ENCODE measurements at regions not wholly inside any gene's neighbourhood (a gene's known extent, or its start where the extent isn't known, plus 50 kb on each side); places are given as distances from the start of the nearest gene placed in this dataset.

GRCh38 chr12:107551434-107551833 is 134.2 kb upstream of the PWP1 start:
- DNase-seq (ENCODE audit: low spot score), result no peak

DNA sequence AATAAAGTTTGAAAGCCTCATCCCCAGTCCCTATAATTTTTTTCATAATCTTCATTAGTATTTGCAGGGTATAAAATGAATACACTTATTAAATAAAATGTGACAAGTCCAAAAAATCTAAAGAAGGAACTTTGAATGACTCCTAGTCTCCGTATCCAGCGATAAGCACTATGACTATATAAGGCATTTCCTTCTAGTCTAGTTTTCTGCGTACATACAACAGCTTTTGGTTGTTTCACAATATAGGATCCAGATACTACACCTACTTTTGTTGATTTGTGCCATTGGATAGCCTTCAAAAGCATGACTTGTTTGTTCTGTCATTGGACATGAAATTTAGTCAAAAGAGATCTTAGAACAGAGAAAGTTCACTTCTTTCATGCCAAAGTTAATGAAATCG is 133.3 kb upstream of the PWP1 start:
- DNase-seq (ENCODE audit: low spot score), result no peak

- DNase-seq (ENCODE audit: low spot score), result no peak
Observed at GRCh38 chr12:107553211-107553765, 132.3 kb upstream of the PWP1 start.

GRCh38 chr12:107554941-107555340 is 130.7 kb upstream of the PWP1 start:
- no peak for DNase-seq (ENCODE audit: low spot score)

DNA sequence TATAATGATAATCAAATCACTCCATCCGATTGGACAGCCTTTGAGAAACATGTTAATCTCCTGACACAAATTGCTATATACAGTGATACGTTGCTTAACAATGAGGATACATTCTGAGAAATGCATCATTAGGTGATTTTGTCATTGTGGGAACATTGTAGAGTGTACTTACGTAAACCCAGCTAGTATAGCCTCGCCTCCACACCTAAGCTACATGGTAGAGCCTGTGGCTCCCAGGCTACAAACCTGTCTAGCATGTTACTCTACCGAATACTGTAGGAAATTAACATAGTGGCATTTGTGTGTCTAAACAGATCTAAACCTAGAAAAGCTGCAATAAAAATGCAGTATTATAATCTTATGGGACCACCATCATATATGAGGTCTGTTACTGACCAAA is 128.6 kb upstream of the PWP1 start:
- DNase-seq (ENCODE audit: low spot score), result no peak

- no peak for DNase-seq (ENCODE audit: low spot score)
Observed at GRCh38 chr12:107557589-107558100, 128.0 kb upstream of the PWP1 start.

- DNase-seq (ENCODE audit: low spot score), result no peak
Observed at GRCh38 chr12:107558141-107558815, 127.3 kb upstream of the PWP1 start.

DNA sequence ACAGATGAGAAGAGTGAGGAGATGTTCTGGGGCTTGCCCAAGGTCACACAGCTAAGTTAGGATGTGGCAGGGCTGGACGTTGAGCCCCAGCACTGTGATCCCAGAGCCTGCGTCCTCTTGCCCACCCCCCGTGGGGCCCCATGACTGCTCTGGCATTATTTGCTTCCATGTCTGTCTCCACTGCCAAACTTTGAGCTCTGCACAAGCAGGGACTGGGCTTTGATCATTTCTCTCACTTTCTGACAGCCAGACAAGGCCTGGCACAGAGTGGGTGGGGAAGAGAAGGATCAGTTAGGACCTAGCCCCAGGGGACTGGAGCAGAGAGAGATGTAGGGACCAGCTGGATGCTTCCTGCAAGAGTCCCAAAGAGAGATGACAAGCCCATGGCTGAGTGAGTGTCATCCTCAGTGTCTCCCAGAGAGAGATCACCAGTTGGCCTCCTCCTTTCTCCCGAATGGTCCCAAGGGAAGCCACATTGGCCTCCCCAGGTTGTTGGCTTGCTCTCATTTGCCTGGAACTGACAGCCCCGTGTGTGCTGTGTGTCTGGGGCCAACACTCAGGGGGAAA is 126.7 kb upstream of the PWP1 start:
- no peak for DNase-seq (ENCODE audit: low spot score)

GRCh38 chr12:107560165-107560898 is 125.3 kb upstream of the PWP1 start:
- peak; percentile 15 for DNase-seq (ENCODE audit: low spot score)

- DNase-seq (ENCODE audit: low spot score), result no peak
Observed at GRCh38 chr12:107560899-107561285, 124.7 kb upstream of the PWP1 start.

GRCh38 chr12:107564946-107565345 is 120.7 kb upstream of the PWP1 start:
- peak; percentile 16 for DNase-seq (ENCODE audit: low spot score)

DNA sequence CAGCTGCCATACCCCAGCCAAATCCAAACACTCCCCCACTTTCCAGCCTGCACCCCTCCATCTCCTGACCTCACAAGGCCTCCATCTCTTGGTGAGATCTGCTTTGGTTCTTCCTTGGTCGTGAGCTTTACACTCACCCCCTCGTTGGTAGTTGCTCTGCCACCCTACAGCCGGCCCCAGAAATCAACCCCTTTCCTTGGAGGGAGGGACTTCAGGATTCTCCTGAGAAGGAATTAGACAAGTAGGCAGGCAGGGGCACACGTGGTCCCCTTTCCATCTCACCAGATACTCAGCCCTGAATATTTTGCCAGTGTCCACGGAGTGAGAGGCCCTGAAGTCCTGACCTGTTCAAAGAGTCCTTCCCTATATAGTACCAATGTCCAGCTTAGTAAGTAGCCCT is 120.0 kb upstream of the PWP1 start:
- no peak for DNase-seq (ENCODE audit: low spot score)

DNA sequence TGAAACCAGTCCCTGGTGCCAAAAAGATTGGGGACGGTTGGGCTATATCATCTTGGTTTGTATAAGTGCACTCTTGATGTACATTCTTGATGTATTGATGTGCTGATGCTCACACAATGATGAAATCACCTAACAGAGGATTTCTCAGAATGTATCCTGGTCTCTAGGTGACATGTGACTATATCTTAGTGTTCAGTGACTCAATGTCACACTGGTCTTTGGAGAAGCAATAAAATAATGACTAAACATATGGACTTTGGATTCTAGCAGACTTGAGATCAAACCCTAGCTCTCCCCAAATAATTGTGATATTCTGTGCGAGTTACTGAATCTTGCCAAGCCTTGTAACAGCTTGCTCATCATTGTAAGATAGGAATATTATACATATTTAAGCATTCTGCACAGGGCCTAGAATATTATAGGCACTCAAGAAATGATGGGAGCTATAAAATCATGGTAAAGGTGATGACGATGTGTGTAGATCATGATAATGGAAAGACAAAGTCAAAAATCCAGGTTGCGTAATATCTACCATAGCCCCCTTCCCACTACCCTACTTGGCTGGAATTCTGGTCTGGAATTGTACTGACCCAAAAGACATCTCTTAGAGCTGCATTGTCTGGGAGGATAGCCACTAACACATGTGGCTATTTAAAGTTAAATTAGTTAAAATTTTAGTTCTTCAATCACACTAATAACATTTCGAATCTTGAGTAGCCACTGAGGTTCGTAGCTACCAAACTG is 117.6 kb upstream of the PWP1 start:
- no peak for DNase-seq (ENCODE audit: low spot score)

GRCh38 chr12:107568718-107569117 is 116.9 kb upstream of the PWP1 start:
- no peak for DNase-seq (ENCODE audit: low spot score)

DNA sequence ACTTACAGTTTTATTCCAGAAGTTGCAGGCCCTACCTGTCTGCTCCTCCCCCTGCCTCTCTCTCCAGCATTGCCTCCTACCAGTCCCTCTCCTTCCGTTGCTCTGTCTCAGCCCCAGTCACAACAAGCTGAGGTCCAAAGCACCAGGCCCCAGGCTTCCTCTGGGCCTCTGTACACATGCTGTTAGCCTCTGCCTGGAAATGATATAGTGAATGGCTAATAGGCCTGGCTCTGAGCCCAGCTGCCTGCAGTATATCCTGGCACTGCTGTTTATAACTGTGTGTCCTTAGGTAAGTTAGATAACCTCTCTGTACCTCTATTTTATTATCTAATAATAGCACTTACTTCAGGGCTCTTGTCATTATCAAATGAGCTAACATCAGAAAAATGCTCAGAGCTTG is 114.9 kb upstream of the PWP1 start:
- DNase-seq (ENCODE audit: low spot score), result peak; percentile 48

DNA sequence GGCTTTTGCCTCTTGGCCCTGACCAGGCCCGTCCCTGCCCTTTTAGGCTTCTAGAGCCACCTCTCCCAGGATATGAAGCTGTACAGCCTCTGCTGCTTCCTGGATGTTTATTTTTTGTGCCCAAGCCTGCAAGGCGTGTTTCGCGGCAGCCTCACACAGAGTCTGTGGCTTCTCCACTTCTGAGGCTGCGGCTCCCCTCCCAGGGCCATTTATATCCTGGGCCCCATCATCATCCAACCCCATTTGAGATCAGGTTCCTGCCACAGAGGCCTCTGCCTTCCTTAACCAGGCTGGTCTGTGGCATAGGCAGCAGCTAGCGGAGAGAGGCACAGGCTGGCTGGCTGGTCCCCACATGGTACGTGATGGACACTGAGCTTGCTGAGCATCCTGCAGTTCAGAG is 114.1 kb upstream of the PWP1 start:
- peak; percentile 16 for DNase-seq (ENCODE audit: low spot score)

- DNase-seq (ENCODE audit: low spot score), result no peak
Observed at GRCh38 chr12:107574691-107575090, 110.9 kb upstream of the PWP1 start.

- DNase-seq (ENCODE audit: low spot score), result no peak
Observed at GRCh38 chr12:107580750-107581618, 104.6 kb upstream of the PWP1 start.

DNA sequence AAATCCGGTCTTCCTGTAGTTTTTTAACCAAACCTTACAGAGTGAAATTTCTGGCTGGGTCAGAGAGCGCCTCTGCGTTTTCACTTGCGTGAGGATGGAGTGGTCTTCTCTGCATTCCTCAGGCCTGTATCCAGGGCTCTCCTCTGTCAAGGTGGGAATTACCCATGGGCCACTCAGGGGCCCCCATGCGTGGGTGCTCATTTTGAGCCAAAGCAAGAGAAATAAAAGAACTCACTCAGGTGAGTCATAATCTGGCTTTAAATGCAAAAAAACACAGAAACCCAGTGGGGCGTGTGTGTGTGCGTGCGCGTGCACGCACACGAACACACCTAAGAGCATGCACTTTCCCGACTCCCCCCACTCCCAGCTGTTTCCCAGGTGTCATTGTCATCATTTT is 104.0 kb upstream of the PWP1 start:
- DNase-seq (ENCODE audit: low spot score), result no peak

GRCh38 chr12:107583551-107583950 is 102.0 kb upstream of the PWP1 start:
- DNase-seq (ENCODE audit: low spot score), result no peak

- no peak for DNase-seq (ENCODE audit: low spot score)
Observed at GRCh38 chr12:107584563-107584962, 101.0 kb upstream of the PWP1 start.

Data from H4 (cell line).